Hematopoietic multipotent progenitor cell treated with erythropoietin and hydrocortisone succinate and interleukin-3 and kit ligand, for 6 days (in vitro differentiated cells): ENCODE measurements at regions not wholly inside any gene's neighbourhood (a gene's known extent, or its start where the extent isn't known, plus 50 kb on each side); places are given as distances from the start of the nearest gene placed in this dataset.

Source experiments
- DNase-seq: peaks from one replicate; pipeline ENCODE4 v3.0.0-alpha.2; 2015

GRCh38 chr14:75333606-75334548 is 55.2 kb downstream of the FOS start:
- DNase-seq = peak; percentile 72

GRCh38 chr14:75334549-75335051 is 56.0 kb downstream of the FOS start:
- DNase-seq = no peak

GRCh38 chr14:75335571-75335970 is 56.9 kb downstream of the FOS start:
- no peak for DNase-seq

GRCh38 chr14:75338398-75338797 is 59.8 kb downstream of the FOS start:
- no peak for DNase-seq

GRCh38 chr14:75339059-75339458 is 60.4 kb downstream of the FOS start:
- DNase-seq = no peak

GRCh38 chr14:75340921-75341320 is 62.3 kb downstream of the FOS start:
- peak; percentile 59 for DNase-seq

- peak; percentile 68 for DNase-seq
Measured at GRCh38 chr14:75341620-75342019, 63.0 kb downstream of the FOS start.

- DNase-seq = no peak
Measured at GRCh38 chr14:75342762-75343599, 64.4 kb downstream of the FOS start.

GRCh38 chr14:75343911-75344310 is 65.3 kb downstream of the FOS start:
- no peak for DNase-seq

- no peak for DNase-seq
Measured at GRCh38 chr14:75344411-75344810, 65.8 kb downstream of the FOS start.

GRCh38 chr14:75350505-75351060 is 72.0 kb downstream of the FOS start:
- DNase-seq = peak; percentile 98

- DNase-seq = no peak
Measured at GRCh38 chr14:75359098-75359497, 68.7 kb upstream of the JDP2 start.

GRCh38 chr14:75361041-75361440 is 66.8 kb upstream of the JDP2 start:
- no peak for DNase-seq

GRCh38 chr14:75361751-75362433 is 65.9 kb upstream of the JDP2 start:
- no peak for DNase-seq

- DNase-seq = no peak
Measured at GRCh38 chr14:75363130-75363529, 64.7 kb upstream of the JDP2 start.

GRCh38 chr14:75363570-75364227 is 64.1 kb upstream of the JDP2 start:
- DNase-seq = no peak

- no peak for DNase-seq
Measured at GRCh38 chr14:75365116-75365515, 62.7 kb upstream of the JDP2 start.

- DNase-seq = no peak
Measured at GRCh38 chr14:75366963-75367362, 60.9 kb upstream of the JDP2 start.

GRCh38 chr14:75368333-75368732 is 59.5 kb upstream of the JDP2 start:
- no peak for DNase-seq

GRCh38 chr14:75369506-75369905 is 58.3 kb upstream of the JDP2 start:
- DNase-seq = no peak

GRCh38 chr14:75370416-75371205 is 57.2 kb upstream of the JDP2 start:
- peak; percentile 23 for DNase-seq
